ENCODE measurements at regions not wholly inside any gene's neighbourhood (a gene's known extent, or its start where the extent isn't known, plus 50 kb on each side); places are given as distances from the start of the nearest gene placed in this dataset.

GRCh38 chr1:87888446-87888845 is 559.8 kb downstream of the LMO4 start:
- DNase-seq: no peak

GRCh38 chr1:87894062-87894461 is 565.4 kb downstream of the LMO4 start:
- DNase-seq: no peak

GRCh38 chr1:87897481-87897880 is 568.8 kb downstream of the LMO4 start:
- no peak for DNase-seq

- no peak for DNase-seq
Observed at GRCh38 chr1:87898431-87898830, 569.8 kb downstream of the LMO4 start.

GRCh38 chr1:87899017-87899416 is 570.3 kb downstream of the LMO4 start:
- no peak for DNase-seq

GRCh38 chr1:87899746-87900145 is 571.1 kb downstream of the LMO4 start:
- DNase-seq: no peak

GRCh38 chr1:87902830-87903229 is 574.1 kb downstream of the LMO4 start:
- DNase-seq: no peak

GRCh38 chr1:87903242-87903641 is 574.6 kb downstream of the LMO4 start:
- DNase-seq: no peak

- DNase-seq: no peak
Observed at GRCh38 chr1:87904651-87905050, 576.0 kb downstream of the LMO4 start.

- DNase-seq: no peak
Observed at GRCh38 chr1:87905651-87906050, 577.0 kb downstream of the LMO4 start.

GRCh38 chr1:87906078-87906477 is 577.4 kb downstream of the LMO4 start:
- DNase-seq: no peak

- DNase-seq: no peak
Observed at GRCh38 chr1:87913361-87913760, 584.7 kb downstream of the LMO4 start.

GRCh38 chr1:87914396-87914795 is 585.7 kb downstream of the LMO4 start:
- no peak for DNase-seq

GRCh38 chr1:87915771-87916170 is 587.1 kb downstream of the LMO4 start:
- no peak for DNase-seq

GRCh38 chr1:87916965-87917364 is 588.3 kb downstream of the LMO4 start:
- no peak for DNase-seq

GRCh38 chr1:87918398-87918797 is 589.7 kb downstream of the LMO4 start:
- DNase-seq: no peak

GRCh38 chr1:87922885-87923284 is 594.2 kb downstream of the LMO4 start:
- no peak for DNase-seq

GRCh38 chr1:87926131-87926830 is 597.6 kb downstream of the LMO4 start:
- DNase-seq: no peak

- DNase-seq: no peak
Observed at GRCh38 chr1:87926921-87927320, 598.2 kb downstream of the LMO4 start.

- no peak for DNase-seq
Observed at GRCh38 chr1:87927391-87928280, 599.0 kb downstream of the LMO4 start.

GRCh38 chr1:87928623-87929022 is 599.9 kb downstream of the LMO4 start:
- DNase-seq: no peak

GRCh38 chr1:87929906-87930305 is 601.2 kb downstream of the LMO4 start:
- DNase-seq: no peak

GRCh38 chr1:87930796-87931195 is 602.1 kb downstream of the LMO4 start:
- no peak for DNase-seq

- DNase-seq: no peak
Observed at GRCh38 chr1:87933171-87933570, 604.5 kb downstream of the LMO4 start.

Data from central memory CD4-positive, alpha-beta T cell (primary cell).